ENCODE measurements at regions not wholly inside any gene's neighbourhood (a gene's known extent, or its start where the extent isn't known, plus 50 kb on each side); places are given as distances from the start of the nearest gene placed in this dataset.
"Not testable (repeated sequence)": the region's sequence is repeated elsewhere in the genome, so short reads cannot be mapped to it uniquely, and the experiment has no call there.

GRCh38 chr5:167929841-167930240 lies 361.6 kb upstream of the WWC1 start:
- DNase-seq (ENCODE audit: low read depth, low spot score) = no peak

DNA sequence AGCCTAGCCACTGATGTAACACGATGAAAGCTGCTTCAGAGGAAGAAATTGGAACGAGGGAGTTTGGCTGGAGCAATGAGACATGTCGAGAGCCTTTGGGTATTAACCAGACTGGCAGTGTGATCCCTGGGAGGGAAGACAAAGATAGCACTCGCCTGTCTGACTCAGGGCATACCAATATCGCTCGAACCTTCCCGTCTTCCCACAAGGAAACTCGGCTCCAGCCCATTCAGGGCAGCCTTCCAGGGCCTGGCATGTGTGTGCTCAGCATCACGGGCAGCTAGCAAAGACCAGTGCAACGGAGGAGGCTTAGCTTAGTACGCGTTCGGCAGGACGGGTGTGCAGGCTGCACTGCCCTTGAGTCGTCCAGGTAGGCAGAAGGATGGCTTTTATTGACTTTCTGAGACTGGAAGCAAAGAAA lies 356.9 kb upstream of the WWC1 start:
- no peak for DNase-seq (ENCODE audit: low read depth, low spot score)

GRCh38 chr5:167936022-167936421 lies 355.4 kb upstream of the WWC1 start:
- no peak for DNase-seq (ENCODE audit: low read depth, low spot score)

DNA sequence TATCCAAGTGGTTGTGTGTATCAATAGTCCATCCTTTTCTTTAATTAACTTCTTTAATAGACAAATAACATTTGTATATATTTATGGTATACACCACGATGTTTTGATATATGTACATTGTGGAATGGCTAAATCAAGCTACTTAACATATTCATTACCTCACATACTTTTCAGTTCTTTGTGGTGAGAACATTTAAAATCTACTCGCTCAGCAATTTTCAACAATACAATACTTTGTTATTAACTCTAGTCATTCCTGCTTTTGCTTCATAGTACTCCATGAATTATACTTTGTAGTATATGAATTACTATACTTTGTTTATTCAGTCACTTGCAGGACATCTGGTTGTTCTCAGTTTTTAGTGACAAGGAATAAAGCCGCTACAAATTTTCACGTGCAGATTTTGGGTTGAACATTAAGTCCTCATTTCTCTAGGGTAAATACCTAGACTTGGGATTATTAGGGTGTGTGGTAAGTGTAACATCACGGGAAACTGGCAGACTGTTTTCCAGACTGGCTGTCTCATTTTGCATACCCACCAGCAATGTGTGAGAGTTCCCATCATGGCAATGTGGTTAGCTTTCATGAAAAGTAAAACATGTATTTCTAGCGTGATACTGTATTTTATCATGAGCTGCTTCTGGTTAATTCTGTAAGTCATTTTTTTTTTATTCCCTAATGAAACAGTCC lies 354.4 kb upstream of the WWC1 start:
- DNase-seq (ENCODE audit: low read depth, low spot score) = no peak

DNA sequence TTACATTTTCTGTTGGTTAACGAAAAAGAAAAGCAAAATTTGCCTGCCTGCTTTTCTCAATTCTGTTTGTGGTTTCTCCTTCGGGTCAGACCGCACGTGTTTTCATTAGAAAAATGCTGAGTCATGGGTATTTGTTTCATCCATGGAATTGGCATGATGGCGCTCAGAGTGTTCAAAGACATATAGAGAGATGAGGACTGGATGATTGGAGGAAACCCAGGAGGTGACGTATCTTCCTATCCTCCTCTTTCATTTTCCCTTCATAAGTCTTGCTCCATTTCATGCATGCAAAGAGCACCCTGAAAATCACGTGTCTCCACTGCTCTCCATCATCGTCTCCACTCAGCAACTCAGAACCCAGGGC lies 353.8 kb upstream of the WWC1 start:
- DNase-seq (ENCODE audit: low read depth, low spot score) = no peak

GRCh38 chr5:167939686-167940085 lies 351.8 kb upstream of the WWC1 start:
- DNase-seq (ENCODE audit: low read depth, low spot score) = no peak

DNA sequence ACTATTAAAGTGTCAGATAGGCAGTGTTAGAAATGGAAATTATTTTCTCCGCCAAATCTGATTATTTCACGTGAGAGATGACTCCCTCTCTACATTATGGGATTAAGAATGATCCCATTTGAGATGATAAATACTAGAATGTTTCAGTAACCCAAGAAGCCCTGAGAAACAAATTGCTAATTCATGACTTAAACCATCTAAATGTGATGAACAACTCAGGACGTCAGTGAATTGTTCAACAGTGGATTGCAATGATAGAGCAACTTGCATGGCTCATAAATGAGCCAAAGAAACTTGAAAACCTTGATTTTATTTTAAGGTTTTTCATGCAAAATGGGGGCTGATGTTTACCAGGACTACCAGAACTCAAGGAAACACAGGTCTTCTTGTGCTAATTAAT lies 350.5 kb upstream of the WWC1 start:
- DNase-seq (ENCODE audit: low read depth, low spot score) = no peak

- not testable (repeated sequence) for DNase-seq (ENCODE audit: low read depth, low spot score)
Measured at GRCh38 chr5:167941556-167941955, 349.9 kb upstream of the WWC1 start.

DNA sequence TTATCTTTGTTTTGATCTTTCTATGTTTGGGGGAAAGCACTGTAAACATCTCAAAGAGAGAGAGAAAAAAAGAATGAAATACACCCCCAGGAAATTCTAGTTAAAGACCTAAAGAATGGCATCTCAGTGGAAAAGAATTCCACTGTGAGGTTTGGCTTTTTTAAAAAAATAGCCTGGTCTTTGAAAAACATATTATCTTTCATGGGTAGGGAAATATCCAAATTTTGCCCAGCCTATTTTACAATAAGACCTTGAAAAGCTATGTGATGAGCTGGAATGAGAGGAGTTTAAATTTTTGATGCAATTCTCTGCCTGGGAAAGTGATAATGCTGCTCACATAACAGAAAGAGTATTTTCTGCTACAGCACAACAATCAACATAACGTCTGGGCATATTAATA lies 348.1 kb upstream of the WWC1 start:
- DNase-seq (ENCODE audit: low read depth, low spot score) = no peak

- DNase-seq (ENCODE audit: low read depth, low spot score) = no peak
Measured at GRCh38 chr5:167944121-167944852, 347.2 kb upstream of the WWC1 start.

DNA sequence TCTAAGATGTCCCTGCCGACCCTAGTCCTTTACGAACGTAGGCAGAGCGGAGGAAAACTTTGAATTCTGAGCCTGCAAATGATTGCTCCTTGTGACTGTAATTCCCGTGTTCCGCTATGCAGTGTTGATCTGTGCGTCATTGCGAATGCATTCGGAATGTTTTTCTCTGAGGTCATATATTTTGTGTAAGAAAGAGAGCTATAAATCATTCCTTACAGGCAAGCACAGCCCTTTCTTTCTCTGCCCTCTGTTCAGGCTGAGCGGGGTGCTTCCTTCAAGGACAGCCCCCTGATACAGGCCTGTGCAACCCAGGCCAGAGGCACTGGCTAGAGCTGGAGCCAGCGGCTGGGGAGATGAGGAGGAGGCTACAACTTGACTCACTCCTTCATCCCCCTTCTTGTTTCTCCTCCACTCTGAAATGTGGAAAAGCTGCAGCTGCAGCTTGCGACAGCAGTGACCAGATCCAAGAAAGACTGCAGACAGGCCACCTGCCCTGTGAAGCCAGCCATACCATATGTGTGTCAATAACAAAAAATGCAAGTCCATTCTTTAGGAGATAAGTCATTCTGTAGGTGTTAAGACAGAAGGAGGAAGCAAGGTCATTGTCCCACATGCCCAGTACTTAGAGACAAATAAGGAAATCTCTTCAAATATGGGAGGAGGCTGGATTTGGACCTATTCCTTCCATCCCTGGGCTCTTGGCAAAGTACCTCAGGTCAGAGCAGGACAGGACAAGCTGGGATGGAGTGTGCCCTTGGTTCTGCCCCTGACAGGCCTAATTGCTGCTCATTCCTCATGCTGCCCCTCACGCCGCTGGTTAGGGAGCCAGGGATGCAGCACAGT lies 345.7 kb upstream of the WWC1 start:
- DNase-seq (ENCODE audit: low read depth, low spot score) = no peak

DNA sequence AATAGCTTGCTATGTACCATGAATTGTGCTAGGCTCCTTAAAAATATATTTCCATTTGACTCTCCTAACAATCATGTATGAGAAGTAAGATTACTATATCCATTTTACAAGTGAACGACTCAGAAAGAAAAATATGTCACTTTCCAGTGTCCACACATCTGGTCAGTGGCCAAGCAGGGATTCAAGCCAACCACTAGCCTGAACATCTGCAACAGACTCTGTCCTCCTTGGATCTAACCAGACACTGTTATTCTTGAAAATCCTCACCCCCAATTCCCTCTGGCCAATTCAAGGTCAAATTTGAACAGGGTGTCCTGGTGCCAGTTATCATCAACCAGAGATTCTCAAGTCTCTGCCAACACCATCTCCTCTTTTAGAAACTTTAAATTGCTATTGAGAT lies 344.1 kb upstream of the WWC1 start:
- no peak for DNase-seq (ENCODE audit: low read depth, low spot score)

DNA sequence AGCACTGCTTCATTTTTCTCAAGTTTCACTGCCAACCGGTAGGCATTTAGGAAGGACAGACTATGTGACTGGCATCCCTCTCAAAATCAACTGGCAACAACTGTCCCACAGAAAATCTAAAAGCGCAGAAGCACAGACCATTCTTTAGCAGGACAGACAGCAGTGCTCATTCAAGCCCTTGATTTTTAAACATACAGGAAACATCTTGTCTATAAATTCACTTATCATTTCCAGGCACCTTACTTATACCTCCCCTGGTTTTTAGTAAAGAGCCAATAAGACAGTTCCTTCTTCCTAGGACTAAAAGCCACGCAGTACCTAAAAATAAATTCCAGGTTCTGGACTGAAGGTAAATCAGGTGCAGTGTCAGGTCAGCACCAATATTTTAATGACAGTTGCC lies 343.2 kb upstream of the WWC1 start:
- no peak for DNase-seq (ENCODE audit: low read depth, low spot score)

GRCh38 chr5:167949435-167949834 lies 342.0 kb upstream of the WWC1 start:
- DNase-seq (ENCODE audit: low read depth, low spot score) = no peak

DNA sequence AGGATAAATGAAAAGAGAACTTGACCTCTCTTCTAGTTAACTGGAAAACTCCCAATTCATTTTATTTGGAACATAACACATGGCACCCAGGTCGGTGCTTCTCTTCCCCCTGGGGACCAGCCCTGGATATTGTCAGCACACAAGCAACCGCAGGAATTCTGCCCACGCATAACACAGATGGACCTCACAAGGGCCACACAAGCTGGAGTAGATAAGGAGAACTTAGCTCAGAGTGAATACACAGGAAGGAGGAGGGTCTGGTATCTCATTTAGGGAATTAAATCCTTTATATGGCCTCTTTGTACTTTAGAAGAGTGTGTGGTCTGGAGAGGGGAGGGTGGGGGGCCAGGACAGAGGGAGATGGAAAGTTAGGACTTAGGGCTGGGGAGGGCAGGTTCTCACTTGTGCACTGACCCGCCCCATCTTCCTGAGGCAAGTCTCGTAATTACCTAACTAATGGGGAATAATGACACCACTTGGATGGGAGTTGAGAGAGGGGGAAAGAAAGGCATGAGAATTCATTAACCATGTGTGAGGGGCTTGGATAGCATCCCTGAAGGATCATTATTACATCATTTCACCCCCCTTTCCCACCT lies 341.2 kb upstream of the WWC1 start:
- no peak for DNase-seq (ENCODE audit: low read depth, low spot score)

- DNase-seq (ENCODE audit: low read depth, low spot score) = no peak
Measured at GRCh38 chr5:167951116-167951515, 340.3 kb upstream of the WWC1 start.

DNA sequence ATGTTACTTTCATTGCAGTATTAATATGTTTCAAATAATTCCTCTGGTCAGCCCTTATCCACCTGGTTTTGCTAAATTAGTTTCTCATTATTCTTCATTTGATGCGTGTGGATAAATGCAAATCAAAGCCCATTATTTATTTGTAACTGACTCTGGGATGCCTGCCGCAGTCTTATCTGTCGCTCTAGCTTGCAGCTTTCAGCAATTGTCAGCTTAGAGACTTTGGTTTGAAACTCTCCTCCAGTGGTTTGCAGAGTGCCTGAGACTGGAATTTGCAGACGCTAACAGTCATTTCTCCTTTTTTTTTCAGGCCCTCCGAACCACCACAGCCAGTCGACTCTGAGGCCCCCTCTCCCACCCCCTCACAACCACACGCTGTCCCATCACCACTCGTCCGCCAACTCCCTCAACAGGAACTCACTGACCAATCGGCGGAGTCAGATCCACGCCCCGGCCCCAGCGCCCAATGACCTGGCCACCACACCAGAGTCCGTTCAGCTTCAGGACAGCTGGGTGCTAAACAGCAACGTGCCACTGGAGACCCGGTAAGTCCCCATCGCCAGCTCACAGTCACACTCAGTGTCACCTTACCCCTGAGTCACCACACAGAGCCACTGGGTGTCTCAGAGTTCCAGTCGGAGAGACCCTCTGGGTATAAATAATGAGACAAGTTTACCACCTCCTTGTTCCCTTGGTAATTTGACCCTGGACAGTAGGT lies 339.0 kb upstream of the WWC1 start:
- no peak for DNase-seq (ENCODE audit: low read depth, low spot score)

DNA sequence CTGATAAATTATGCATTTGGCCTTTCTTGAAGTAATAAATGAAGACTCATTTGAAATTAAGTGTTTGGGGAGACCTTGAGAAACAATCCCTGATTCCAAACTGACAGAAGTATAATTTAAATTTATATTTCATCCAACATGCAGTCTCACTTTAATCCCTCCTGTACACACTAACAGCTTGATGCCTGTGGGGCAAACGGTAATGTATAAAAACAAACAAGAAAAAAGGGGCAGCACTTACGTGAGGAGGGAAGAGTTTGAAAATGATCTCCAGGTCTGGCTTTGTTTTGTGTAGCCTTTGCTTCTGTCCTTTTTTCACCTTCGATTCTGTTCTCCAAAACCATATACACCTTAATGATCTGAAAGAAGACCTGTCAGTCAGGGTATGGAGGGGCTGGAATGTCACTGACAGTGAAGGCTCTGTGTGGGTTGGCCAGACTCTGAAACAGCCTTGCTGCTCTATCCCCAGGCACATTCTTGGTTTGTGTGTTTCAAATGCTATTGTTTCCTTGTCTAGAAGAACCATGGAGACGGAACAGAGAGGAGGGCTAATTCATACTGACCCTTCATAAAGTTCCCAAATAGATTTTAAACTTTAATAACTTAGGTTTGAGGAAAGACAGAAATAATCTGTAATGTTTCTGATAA lies 338.2 kb upstream of the WWC1 start:
- DNase-seq (ENCODE audit: low read depth, low spot score) = no peak

GRCh38 chr5:167961731-167962130 lies 329.7 kb upstream of the WWC1 start:
- DNase-seq (ENCODE audit: low read depth, low spot score) = no peak

- DNase-seq (ENCODE audit: low read depth, low spot score) = no peak
Measured at GRCh38 chr5:167964529-167964928, 326.9 kb upstream of the WWC1 start.

DNA sequence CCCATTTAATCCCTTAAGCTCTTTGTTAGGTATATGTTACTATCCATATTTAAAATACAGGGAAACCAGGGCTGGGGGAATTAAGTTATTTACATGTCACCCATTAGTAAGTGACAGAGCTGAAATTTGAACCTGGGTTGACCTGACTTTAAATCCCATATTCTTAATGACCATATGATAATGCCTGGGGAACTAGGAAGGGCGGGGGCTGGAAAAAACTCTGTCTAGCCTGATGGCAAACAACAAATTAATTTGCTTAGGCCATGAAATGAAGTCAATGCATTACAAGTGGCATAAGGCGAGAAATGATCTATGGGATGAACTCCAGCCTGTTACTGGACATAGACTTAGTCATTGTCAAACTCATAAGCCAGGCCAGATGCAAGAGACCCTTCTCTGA lies 325.7 kb upstream of the WWC1 start:
- DNase-seq (ENCODE audit: low read depth, low spot score) = no peak

All from pulmonary artery endothelial cell (primary cell).